Activated CD8-positive, alpha-beta T cell treated with anti-CD3 and anti-CD28 coated beads, Interleukin-2, amount 10 ng/mL, durations not matched to agents 7 days and 5 days (primary cell): ENCODE measurements at regions not wholly inside any gene's neighbourhood (a gene's known extent, or its start where the extent isn't known, plus 50 kb on each side); places are given as distances from the start of the nearest gene placed in this dataset.
"Not testable (repeated sequence)": the region's sequence is repeated elsewhere in the genome, so short reads cannot be mapped to it uniquely, and the experiment has no call there.

Experiments
- ATAC-seq: fragments of 150-1000 bp; cut with Tn5 transposase; one replicate; pipeline ENCODE4 v1.10.0; 2021; ENCODE audit warnings: moderate library complexity
- CTCF ChIA-PET: fragments of 350-600 bp; sonication (Branson Sonifier 250); formaldehyde crosslinking; loops from one replicate; lab custom pipeline; 2021; ENCODE audit warnings: antibody characterized with exemption; lab: Charles Lee
- POLR2A ChIA-PET: fragments of 350-600 bp; sonication (Branson Sonifier 250); formaldehyde crosslinking; loops from one replicate; lab custom pipeline; 2021; ENCODE audit warnings: antibody characterized with exemption; lab: Charles Lee
- DNase-seq: peaks from one replicate; pipeline ENCODE4 v3.0.0-alpha.2; 2020
- H3K27ac Mint-ChIP-seq: one replicate; pipeline ENCODE4 v1.8.0; 2021; ENCODE audit warnings: mild to moderate bottlenecking, mixed read lengths
- H3K27me3 Mint-ChIP-seq: one replicate; pipeline ENCODE4 v1.8.0; 2021; ENCODE audit warnings: low read depth, mixed read lengths
- H3K36me3 Mint-ChIP-seq: one replicate; pipeline ENCODE4 v1.8.0; 2021; ENCODE audit warnings: low read depth, mixed read lengths
- H3K4me1 Mint-ChIP-seq: one replicate; pipeline ENCODE4 v1.8.0; 2021; ENCODE audit warnings: low read depth, mixed read lengths
- H3K4me3 Mint-ChIP-seq: one replicate; pipeline ENCODE4 v1.8.0; 2021; ENCODE audit warnings: mild to moderate bottlenecking, mixed read lengths
- H3K9me3 Mint-ChIP-seq: one replicate; pipeline ENCODE4 v1.8.0; 2022; ENCODE audit warnings: mixed read lengths; ENCODE audit not compliant: insufficient read depth

DNA sequence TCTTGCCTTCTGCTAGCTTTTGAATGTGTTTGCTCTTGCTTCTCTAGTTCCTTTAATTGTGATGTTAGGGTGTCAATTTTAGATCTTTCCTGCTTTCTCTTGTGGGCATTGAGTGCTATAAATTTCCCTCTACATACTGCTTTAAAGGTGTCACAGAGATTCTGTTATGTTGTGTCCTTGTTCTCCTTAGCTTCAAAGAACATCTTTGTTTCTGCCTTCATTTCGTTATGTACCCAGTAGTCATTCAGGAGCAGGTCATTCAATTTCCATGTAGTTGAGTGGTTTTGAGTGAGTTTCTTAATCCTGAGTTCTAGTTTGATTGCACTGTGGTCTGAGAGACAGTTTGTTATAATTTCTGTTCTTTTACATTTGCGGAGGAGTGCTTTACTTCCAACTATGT, 1639.2 kb upstream of the TMEFF2 start:
- H3K4me1 Mint-ChIP-seq, POLR2A ChIA-PET, H3K4me3 Mint-ChIP-seq, H3K27ac Mint-ChIP-seq, DNase-seq, H3K27me3 Mint-ChIP-seq, H3K36me3 Mint-ChIP-seq, ATAC-seq, H3K9me3 Mint-ChIP-seq, CTCF ChIA-PET: not testable (repeated sequence)

GRCh38 chr2:193824474-193824873, 1629.7 kb upstream of the TMEFF2 start:
- Mint-ChIP-seq H3K4me3 (no peak overlapping the region), H3K4me1 (no peaks in the 10 kb centered on the region), H3K36me3 (no peaks in the 10 kb centered on the region), H3K27me3 (no peaks in the 10 kb centered on the region), H3K9me3 (no peaks in the 10 kb centered on the region), H3K27ac (no peak overlapping the region)
- ChIA-PET POLR2A (no interaction called here), CTCF (no interaction called here)
- ATAC-seq: no peak
- DNase-seq: no peak

- Mint-ChIP-seq H3K4me1 (no peaks in the 10 kb centered on the region), H3K9me3 (no peaks in the 10 kb centered on the region), H3K27ac (no peak overlapping the region), H3K27me3 (no peaks in the 10 kb centered on the region), H3K4me3 (no peak overlapping the region), H3K36me3 (no peaks in the 10 kb centered on the region)
- ChIA-PET POLR2A (no interaction called here), CTCF (no interaction called here)
- ATAC-seq (no peak), DNase-seq (no peak)
Observed at GRCh38 chr2:193818801-193819499, 1624.2 kb upstream of the TMEFF2 start.

DNA sequence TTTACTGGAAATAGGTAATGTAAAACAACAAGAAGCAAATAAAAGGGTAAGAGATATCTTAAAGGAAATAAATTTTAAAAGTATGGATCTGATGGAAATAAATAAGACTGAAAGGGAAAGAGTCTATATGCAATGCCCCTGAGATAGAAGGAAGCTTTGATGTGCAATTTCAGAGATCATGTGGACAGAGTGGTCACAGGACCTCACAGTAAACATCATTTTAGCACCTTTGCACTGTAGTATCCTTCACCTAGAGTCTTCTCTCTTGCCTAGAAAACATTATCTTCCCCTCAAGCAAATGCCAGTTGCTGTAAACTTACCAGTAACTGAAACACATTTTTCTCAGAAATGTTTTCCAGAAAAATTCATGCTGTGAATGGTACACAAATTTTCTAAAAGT, 1621.3 kb upstream of the TMEFF2 start:
- DNase-seq: no peak
- Mint-ChIP-seq H3K4me1 (no peaks in the 10 kb centered on the region), H3K27me3 (no peaks in the 10 kb centered on the region), H3K9me3 (no peaks in the 10 kb centered on the region), H3K27ac (no peak overlapping the region), H3K36me3 (no peaks in the 10 kb centered on the region), H3K4me3 (no peak overlapping the region)
- POLR2A ChIA-PET: no interaction called here
- no peak for ATAC-seq
- CTCF ChIA-PET: no interaction called here

DNA sequence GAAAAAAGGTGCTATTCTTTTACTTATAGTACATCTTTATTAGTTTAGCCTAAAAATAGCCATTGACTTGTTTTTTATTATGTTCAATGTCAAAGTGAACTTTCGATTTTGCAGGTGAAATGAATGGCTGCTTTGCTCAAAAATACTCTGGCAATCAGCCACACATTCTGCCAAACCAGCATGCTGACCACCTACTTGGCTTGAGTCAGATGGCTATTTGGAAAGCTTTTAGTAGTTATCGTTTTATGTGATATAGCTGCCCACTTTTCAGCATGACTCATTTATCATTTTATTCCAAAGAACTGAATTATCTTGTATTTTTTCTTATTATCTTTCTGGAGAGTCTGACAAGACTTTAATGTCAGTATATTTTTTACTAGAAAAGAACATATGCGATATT, 1615.8 kb upstream of the TMEFF2 start:
- CTCF ChIA-PET: no interaction called here

GRCh38 chr2:193808877-193809276, 1614.1 kb upstream of the TMEFF2 start:
- ATAC-seq (no peak), DNase-seq (no peak)
- no peak overlapping the region for H3K27ac Mint-ChIP-seq
- H3K27me3 Mint-ChIP-seq: no peaks in the 10 kb centered on the region
- no peaks in the 10 kb centered on the region for H3K4me1 Mint-ChIP-seq
- ChIA-PET CTCF (no interaction called here), POLR2A (no interaction called here)
- H3K4me3 Mint-ChIP-seq: no peak overlapping the region
- no peaks in the 10 kb centered on the region for H3K36me3 Mint-ChIP-seq
- no peaks in the 10 kb centered on the region for H3K9me3 Mint-ChIP-seq

More for the DNA sequence above, 1615.8 kb upstream of the TMEFF2 start:
- DNase-seq (no peak), ATAC-seq (no peak)
- POLR2A ChIA-PET: no interaction called here
- no peaks in the 10 kb centered on the region for H3K36me3 Mint-ChIP-seq
- no peaks in the 10 kb centered on the region for H3K4me1 Mint-ChIP-seq
- no peaks in the 10 kb centered on the region for H3K9me3 Mint-ChIP-seq
- H3K27ac Mint-ChIP-seq: no peak overlapping the region
- no peak overlapping the region for H3K4me3 Mint-ChIP-seq
- no peaks in the 10 kb centered on the region for H3K27me3 Mint-ChIP-seq

GRCh38 chr2:193806088-193806774, 1611.5 kb upstream of the TMEFF2 start:
- Mint-ChIP-seq H3K27me3 (no peaks in the 10 kb centered on the region), H3K9me3 (no peaks in the 10 kb centered on the region)

GRCh38 chr2:193796847-193797246, 1602.1 kb upstream of the TMEFF2 start:
- no peak overlapping the region for H3K27ac Mint-ChIP-seq
- no peaks in the 10 kb centered on the region for H3K9me3 Mint-ChIP-seq
- no peaks in the 10 kb centered on the region for H3K36me3 Mint-ChIP-seq
- no peak for DNase-seq
- ChIA-PET POLR2A (no interaction called here), CTCF (no interaction called here)
- no peaks in the 10 kb centered on the region for H3K4me1 Mint-ChIP-seq
- no peaks in the 10 kb centered on the region for H3K27me3 Mint-ChIP-seq
- no peak for ATAC-seq
- H3K4me3 Mint-ChIP-seq: no peak overlapping the region

More at GRCh38 chr2:193806088-193806774, 1611.5 kb upstream of the TMEFF2 start:
- H3K4me1 Mint-ChIP-seq: no peaks in the 10 kb centered on the region
- H3K27ac Mint-ChIP-seq: no peak overlapping the region
- no peak overlapping the region for H3K4me3 Mint-ChIP-seq
- H3K36me3 Mint-ChIP-seq: no peaks in the 10 kb centered on the region
- POLR2A ChIA-PET: no interaction called here
- no peak for DNase-seq
- ATAC-seq: no peak
- CTCF ChIA-PET: interaction anchor here (0.6 kb wide), 1 partner anchor 30 kb away, joined by 3 read pairs; no protein-coding TSS in a partner anchor

DNA sequence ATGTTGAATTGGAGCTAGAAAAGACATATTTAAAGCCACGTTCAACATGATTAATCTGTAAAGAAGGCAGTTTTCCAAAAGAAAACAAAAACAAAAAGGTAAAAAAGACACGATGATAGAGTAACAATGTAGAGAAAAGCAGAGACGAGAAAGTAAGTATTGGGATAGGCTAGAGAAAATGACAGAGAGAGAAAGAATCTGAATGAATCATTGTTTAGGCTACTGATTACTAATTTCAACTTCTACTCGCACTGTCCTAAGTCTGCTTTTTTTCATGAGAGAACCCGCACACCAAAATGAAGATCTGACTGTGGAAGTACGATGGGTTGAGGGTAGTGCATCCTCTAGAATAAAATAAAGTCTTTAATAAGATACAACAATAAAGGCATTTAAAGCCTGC, 1599.2 kb upstream of the TMEFF2 start:
- CTCF ChIA-PET: no interaction called here
- H3K4me3 Mint-ChIP-seq: no peak overlapping the region
- no peaks in the 10 kb centered on the region for H3K36me3 Mint-ChIP-seq
- H3K27me3 Mint-ChIP-seq: no peaks in the 10 kb centered on the region
- no peak for ATAC-seq
- no peak for DNase-seq
- POLR2A ChIA-PET: no interaction called here
- H3K4me1 Mint-ChIP-seq: no peaks in the 10 kb centered on the region
- H3K27ac Mint-ChIP-seq: no peak overlapping the region
- no peaks in the 10 kb centered on the region for H3K9me3 Mint-ChIP-seq

DNA sequence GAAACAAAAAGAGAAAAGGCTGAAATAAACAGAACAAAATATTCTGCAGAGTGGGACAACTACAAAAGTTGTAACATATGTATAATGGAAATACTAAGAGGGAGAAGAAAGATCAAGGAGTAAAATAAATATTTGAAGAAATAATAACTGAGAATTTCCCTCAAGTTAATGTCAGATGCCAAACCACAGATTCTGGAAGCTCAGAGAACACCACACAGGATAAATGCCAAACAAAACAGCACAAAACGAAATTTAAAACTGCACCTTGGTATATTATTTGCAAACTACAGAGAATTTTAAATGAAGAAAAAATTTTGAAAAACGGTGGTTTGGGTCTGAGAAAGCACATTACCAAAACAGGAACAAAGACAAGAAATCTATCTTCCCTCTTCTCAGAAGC, 1588.9 kb upstream of the TMEFF2 start:
- no peaks in the 10 kb centered on the region for H3K4me1 Mint-ChIP-seq
- H3K36me3 Mint-ChIP-seq: no peaks in the 10 kb centered on the region
- ATAC-seq: no peak
- no peaks in the 10 kb centered on the region for H3K27me3 Mint-ChIP-seq
- ChIA-PET CTCF (no interaction called here), POLR2A (no interaction called here)
- H3K27ac Mint-ChIP-seq: no peak overlapping the region
- no peak for DNase-seq
- H3K4me3 Mint-ChIP-seq: no peak overlapping the region
- no peaks in the 10 kb centered on the region for H3K9me3 Mint-ChIP-seq

GRCh38 chr2:193778293-193778692, 1583.6 kb upstream of the TMEFF2 start:
- CTCF ChIA-PET: no interaction called here
- Mint-ChIP-seq H3K36me3 (no peaks in the 10 kb centered on the region), H3K27ac (no peak overlapping the region), H3K9me3 (no peaks in the 10 kb centered on the region), H3K27me3 (no peaks in the 10 kb centered on the region), H3K4me3 (no peak overlapping the region), H3K4me1 (no peaks in the 10 kb centered on the region)
- POLR2A ChIA-PET: no interaction called here
- DNase-seq: no peak
- no peak for ATAC-seq

DNA sequence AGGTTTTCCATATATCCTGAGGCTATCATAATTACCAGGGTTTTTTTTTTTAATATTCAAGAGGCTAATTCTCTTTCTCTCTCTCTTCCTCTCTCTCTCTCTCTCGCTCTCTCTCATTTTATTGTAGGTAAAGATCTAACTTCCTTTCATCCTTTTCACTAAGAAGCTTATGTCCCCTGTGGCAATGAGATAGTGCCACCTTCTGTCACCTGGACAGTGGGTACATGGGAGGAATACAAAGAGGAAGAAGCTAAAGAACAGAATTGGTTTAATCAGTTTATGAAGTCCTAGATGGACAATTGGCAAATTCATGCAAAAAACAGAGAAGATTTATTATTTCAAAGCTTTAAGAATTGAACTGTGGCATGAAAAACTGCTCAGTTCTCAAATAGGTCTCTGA, 1582.3 kb upstream of the TMEFF2 start:
- no peaks in the 10 kb centered on the region for H3K9me3 Mint-ChIP-seq
- no peak overlapping the region for H3K4me3 Mint-ChIP-seq
- H3K27ac Mint-ChIP-seq: no peak overlapping the region
- POLR2A ChIA-PET: no interaction called here
- no peaks in the 10 kb centered on the region for H3K27me3 Mint-ChIP-seq
- H3K36me3 Mint-ChIP-seq: no peaks in the 10 kb centered on the region
- H3K4me1 Mint-ChIP-seq: no peaks in the 10 kb centered on the region
- CTCF ChIA-PET: no interaction called here
- ATAC-seq: no peak
- DNase-seq: no peak
